Erythroblast (primary cell): ENCODE measurements at regions not wholly inside any gene's neighbourhood (a gene's known extent, or its start where the extent isn't known, plus 50 kb on each side); places are given as distances from the start of the nearest gene placed in this dataset.

ENCODE experiments used
- DNase-seq, 2 experiments: peaks; one replicate each; lab custom pipeline; 2025; lab: John Stamatoyannopoulos, UW
- GATA1 ChIP-seq: IDR thresholded peaks from 2 replicates; pipeline ENCODE4 v1.6.1; 2011; ENCODE audit warnings: low read depth, mild to moderate bottlenecking, control low read depth, low read length, moderate library complexity
- POLR2A ChIP-seq: IDR thresholded peaks from 2 replicates; pipeline ENCODE4 v1.6.1; 2011; ENCODE audit warnings: mild to moderate bottlenecking, low read length

DNA sequence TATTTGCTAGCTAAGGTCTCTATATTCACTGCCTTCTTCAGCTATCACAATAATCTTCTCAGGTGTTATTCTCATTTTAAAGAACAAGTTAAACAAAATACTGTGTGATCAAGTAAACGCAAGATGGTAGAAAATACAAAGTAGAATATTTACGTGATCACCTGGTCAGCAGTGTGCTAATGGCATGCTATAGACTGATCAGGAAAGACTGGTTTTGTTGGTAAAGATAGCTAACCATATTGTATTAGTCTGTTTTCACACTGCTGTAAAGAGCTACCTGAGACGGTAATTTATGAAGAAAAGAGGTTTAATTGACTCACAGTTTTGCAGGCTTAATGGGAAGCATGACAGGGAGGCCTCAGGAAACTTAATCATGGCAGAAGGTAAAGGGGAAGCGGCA lies 50.4 kb downstream of the ZBTB38 start:
- no peak for DNase-seq
- TF ChIP-seq GATA1 (no peak), POLR2A (no peak)

GRCh38 chr3:141419946-141420345 lies 51.6 kb downstream of the ZBTB38 start:
- TF ChIP-seq POLR2A: no peak
- TF ChIP-seq GATA1: no peak
- no peak for DNase-seq

GRCh38 chr3:141421186-141421585 lies 52.9 kb downstream of the ZBTB38 start:
- no peak for DNase-seq
- TF ChIP-seq GATA1 (no peak), POLR2A (no peak)

GRCh38 chr3:141421639-141422319 lies 53.5 kb downstream of the ZBTB38 start:
- no peak for DNase-seq
- TF ChIP-seq GATA1 (no peak), POLR2A (no peak)

DNA sequence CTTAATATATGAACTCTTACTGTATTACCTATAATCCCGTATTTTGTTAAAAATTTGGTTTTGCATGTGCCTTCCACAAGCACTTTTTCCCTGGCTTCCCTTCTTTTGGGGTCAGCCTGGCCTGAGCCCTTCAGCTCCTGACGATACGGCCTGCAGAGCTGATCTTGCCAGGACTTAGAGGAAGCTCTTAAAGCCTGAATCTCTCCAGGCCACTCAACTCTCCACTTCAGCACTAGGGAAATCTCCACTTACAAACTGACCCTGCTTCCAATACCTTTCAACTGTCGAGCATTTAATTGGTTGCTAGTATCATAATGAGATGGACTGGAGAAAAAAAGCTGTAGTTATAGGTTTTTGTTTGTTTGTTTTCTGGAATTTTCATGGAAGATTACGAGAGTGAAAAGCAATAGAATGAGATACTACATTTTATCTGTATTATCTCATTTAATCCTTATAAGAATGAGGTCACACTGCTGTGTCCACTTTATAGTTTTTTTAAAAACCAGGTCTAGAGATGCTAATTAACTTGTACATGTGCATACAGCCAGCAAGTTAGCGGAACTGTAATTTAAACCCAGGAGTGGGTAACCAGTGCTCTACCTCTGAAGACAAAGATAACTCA lies 54.8 kb downstream of the ZBTB38 start:
- no peak for DNase-seq
- TF ChIP-seq GATA1 (no peak), POLR2A (no peak)

DNA sequence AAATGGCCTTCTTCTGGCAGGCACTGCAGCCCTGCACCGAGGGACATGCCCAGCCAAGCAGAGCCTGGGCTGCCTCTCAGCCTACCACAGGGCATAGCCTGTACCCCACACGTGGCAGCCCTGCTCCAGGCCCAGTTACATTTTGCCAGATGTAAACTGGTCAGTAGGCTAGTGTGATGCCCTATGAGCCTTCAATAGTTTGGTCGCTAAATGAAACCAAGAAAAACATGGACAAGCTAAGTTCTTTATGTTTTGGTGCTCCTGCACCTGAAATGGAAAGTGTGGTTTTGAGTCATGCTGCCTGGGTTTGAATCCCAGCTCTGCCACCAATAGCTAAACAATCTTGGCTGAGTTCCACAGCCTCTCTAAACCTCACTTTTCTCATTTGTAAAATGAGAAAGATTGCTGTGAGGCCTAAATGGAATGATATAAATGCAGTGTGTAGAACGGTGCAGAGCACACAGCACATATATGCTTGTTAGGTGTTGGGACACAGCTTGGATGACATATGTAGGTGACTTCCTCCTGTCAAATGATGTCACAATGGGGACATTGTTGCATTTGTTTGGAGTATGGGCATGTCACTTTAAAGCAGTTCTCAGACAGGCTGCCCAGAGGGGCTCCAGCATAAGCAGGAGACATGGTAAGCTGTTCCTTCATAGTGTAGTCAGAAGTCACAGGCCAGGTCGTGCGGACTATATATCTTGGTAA lies 57.4 kb downstream of the ZBTB38 start:
- DNase-seq: no peak
- TF ChIP-seq POLR2A (no peak), GATA1 (no peak)

DNA sequence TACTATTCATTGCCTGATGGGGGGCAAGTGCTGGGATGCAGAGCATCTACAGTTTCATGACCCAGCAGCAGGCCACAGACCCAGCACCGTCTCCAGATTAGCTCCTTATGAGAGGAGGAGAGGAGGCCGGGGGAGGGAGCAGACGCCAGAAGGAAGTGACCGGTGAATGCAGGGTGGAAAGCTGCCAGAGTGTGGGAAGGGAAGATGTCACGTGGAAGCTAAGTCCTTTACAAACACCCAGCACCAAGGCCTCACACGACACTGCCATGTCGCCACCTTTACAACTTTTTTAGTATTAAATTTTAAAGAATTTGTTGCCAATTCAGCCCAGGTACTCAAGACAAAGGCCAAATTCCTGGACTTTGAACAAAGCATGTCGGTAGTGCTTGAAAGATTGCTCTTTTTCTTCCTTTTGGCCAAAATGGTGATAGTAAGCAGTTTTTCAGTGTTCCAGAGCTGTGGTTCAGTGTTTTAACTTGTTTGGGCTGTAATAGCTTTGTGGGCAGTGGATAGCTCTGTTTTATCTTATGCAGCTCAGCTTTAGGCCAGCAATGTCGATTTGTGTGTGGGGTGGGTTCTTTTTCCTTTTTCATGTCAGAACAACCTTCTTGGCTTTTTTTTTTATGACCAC lies 58.2 kb downstream of the ZBTB38 start:
- no peak for TF ChIP-seq POLR2A
- TF ChIP-seq GATA1: no peak
- no peak for DNase-seq

DNA sequence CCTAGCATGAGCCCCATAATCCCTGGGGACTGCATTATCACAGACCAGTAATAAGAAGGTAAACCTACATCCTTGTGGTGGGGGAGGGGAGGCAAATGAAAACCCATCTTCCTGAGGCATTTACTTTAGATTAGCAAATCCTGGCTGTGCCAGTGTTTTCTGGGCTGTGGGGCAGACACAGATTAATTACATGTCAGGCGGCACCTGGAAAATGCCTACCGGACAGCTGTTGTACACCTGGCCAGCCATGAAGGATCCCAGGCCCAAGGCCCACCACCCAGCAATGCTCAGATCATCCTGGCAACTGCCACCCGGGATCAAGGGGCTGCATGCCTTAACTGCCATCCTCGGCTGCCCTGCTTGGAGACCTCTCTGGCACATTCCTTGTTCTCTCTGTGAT lies 59.1 kb upstream of the RASA2 start:
- TF ChIP-seq GATA1: no peak
- no peak for TF ChIP-seq POLR2A
- no peak for DNase-seq

DNA sequence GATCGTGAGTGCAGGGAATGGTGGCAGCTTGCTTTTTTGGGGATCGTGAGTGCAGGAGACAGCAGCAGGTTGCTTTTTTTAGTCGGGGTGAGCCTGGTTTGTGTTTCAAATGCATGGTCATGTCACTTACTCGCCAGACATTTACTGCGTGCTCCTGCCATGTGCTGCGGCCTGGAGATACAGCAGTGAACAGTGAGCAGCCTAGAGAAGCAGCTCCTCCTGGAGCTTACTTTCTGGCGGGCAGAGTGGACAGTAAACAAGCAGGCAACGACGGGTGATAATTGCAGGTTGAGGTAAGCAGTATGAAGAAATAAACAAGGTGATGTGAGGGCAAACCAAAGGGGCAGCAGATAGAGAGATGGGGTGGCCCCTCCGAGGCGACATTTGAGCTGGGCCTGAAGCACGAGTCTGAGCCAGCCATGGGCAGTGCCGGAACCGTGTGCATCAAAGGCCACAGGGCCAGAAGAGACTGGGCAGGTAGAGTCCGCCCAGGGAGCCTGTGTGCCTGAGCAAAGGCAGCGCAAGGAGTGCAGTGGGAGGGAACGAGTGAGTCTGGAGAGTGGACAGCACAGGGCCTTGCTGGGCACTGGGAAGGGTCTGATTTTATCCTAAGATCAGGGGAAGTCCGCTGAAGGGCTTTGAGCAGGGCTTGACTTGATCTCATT lies 57.3 kb upstream of the RASA2 start:
- TF ChIP-seq GATA1 (no peak), POLR2A (no peak)
- DNase-seq: no peak

- TF ChIP-seq POLR2A (no peak), GATA1 (no peak)
- no peak for DNase-seq
Measured at GRCh38 chr3:141430316-141430715, 56.5 kb upstream of the RASA2 start.

- TF ChIP-seq POLR2A (no peak), GATA1 (no peak)
Measured at GRCh38 chr3:141431411-141432378, 55.1 kb upstream of the RASA2 start.

GRCh38 chr3:141432904-141433303 lies 53.9 kb upstream of the RASA2 start:
- DNase-seq: no peak
- TF ChIP-seq POLR2A (no peak), GATA1 (no peak)

More at GRCh38 chr3:141431411-141432378, 55.1 kb upstream of the RASA2 start:
- no peak for DNase-seq

DNA sequence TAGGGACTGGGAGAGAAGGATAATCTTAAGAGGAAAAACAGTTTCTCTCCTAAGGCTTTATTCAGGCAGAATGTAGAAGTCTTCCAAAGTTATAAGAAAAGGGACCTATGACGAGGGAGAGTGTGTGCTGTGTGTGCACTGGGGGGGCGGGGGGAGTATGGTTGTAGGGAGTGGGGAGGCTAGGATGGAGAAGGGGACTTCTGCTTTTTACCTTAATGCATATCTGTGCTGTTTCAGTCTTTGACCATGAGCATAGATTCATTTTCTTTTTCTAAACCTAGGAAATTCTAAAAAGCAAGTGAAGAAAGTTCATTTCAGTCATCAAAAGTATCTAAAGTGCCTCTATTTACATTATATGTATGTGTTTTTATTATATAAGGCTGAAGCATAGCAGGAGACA lies 52.6 kb upstream of the RASA2 start:
- TF ChIP-seq GATA1 (no peak), POLR2A (no peak)
- DNase-seq: no peak
